ENCODE measurements at regions not wholly inside any gene's neighbourhood (a gene's known extent, or its start where the extent isn't known, plus 50 kb on each side); places are given as distances from the start of the nearest gene placed in this dataset.

DNA sequence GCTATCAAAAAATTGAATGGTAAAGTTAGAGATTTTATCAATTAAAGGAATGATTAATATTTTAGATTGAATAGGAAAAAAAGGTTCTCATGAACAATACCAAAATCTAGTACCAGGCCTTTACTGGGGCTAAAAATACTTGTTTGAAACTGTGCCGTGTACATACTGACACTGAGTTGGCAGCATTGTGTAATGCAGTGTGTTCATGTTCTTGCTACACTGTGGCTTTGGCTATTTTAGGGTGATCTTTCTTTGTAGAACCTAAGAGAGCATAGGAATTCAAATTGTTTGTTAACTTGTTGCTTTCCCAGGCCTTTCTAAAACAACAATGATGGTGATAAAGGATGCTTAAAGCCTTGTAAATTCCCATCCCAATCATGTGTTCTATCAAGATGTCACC lies 80.9 kb downstream of the KIF4B start:
- no peak overlapping the region for H3K27ac ChIP-seq
- TF ChIP-seq CTCF (conservative IDR thresholded peaks at IDR 0.05), result no peak

DNA sequence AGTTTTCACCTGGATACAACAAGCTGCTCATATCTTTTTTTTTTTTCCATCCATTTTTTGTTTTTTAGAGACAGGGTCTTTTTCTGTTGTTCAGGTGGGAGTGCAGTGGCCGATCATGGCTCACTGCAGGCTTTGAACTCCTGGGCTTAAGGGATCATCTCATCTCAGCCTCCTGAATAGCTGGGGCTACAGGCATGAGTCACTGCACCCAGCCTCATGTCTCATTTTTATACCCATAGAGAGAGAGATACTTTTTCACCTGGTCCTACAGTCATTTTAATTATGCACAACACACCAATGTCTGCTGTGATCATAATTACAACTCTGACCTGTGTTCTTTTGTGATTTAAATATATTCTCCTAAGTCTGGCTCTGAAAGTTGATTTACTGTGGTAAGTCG lies 84.4 kb downstream of the KIF4B start:
- no peak for TF ChIP-seq CTCF (conservative IDR thresholded peaks at IDR 0.05)
- H3K27ac ChIP-seq, result no peak overlapping the region

DNA sequence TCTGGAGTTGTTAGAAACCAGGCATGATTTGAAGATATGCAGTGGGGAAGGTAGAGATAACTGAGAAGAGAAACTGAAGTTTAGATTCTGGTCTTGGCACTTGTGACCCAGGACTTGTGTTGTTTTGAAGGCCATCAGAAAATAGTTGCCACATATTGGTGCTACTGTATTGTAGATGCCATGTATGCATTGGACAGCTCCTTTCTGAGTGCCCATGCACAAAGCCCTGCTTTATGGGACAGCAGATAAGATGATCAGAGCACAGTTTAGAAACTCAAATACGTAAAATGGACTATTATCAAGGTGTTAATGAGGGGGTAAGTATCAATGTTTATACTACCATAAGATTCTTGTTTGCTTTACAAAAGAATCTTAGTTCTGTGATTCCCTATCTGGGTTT lies 84.9 kb downstream of the KIF4B start:
- TF ChIP-seq CTCF (conservative IDR thresholded peaks at IDR 0.05), result no peak
- no peak overlapping the region for H3K27ac ChIP-seq

- H3K27ac ChIP-seq, result no peak overlapping the region
- TF ChIP-seq CTCF (conservative IDR thresholded peaks at IDR 0.05), result no peak
Measured at GRCh38 chr5:155101697-155102096, 88.1 kb downstream of the KIF4B start.

GRCh38 chr5:155103146-155103545 lies 89.6 kb downstream of the KIF4B start:
- no peak overlapping the region for H3K27ac ChIP-seq
- no peak for TF ChIP-seq CTCF (conservative IDR thresholded peaks at IDR 0.05)

DNA sequence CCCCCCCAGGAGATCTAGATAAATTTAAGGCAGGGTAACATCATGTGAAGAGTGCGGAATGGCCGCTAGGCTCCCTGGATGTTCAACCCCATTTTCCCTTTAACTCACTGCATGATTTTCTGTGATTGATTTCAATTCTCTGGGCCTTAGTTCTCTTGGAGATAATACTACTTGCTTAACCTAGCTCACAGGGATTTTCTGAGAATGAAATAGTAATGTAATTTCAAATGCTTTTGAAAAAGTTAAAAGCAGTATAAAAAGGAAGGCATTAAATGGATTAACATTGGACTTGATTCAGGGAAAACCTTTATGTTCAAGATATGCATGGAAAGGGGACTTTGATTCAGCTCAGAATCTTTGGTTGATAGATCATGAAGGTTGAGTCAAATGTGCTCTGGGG lies 90.9 kb downstream of the KIF4B start:
- no peak for TF ChIP-seq CTCF (conservative IDR thresholded peaks at IDR 0.05)
- no peak overlapping the region for H3K27ac ChIP-seq

GRCh38 chr5:155106221-155106620 lies 92.7 kb downstream of the KIF4B start:
- no peak for TF ChIP-seq CTCF (conservative IDR thresholded peaks at IDR 0.05)
- H3K27ac ChIP-seq, result no peak overlapping the region

DNA sequence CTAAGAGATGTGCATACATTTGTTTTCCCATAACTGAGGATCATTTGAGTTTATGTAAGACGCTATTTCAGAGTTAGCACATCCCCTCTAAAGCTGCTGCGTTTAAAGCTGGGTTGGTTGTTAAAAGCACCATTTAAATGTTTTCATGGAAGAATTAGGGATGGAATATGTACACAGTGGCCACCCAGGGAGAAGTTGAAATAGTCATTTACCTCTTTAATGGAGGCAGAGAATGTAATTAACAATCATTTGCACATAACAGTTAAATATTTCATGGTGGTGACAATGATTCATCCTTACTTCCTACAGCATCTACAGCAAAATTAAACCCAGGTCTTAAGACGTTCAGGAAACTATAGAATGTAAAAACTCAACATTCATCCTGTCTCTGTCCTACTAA lies 100.3 kb downstream of the KIF4B start:
- TF ChIP-seq CTCF (conservative IDR thresholded peaks at IDR 0.05), result no peak
- no peak overlapping the region for H3K27ac ChIP-seq
